ENCODE measurements at regions not wholly inside any gene's neighbourhood (a gene's known extent, or its start where the extent isn't known, plus 50 kb on each side); places are given as distances from the start of the nearest gene placed in this dataset.
A peak's percentile ranks its signal among the peaks of the same experiment; 100 is the strongest.

DNA sequence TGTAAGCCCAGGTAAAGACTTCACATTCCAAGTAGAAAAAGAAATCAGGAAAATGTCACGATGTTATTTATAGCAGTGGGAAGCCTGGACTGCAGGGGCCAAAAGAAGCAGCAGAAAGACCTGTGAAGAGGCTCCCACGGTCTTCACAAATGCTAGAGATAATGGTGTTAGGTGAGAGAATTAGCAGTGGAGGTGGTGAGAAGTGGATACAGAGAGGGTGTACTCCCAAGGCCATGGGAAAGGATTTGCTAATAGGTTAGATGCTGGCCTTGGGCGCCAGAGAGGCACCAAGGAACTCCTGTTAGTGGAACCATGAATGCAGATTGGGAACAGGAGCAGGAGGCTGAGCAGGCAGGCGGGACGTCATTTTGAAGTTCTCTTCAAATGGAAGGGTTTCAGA, 386.1 kb downstream of the C12orf75 start:
- no peak for ATAC-seq (ENCODE audit: low FRiP score)
- TF ChIP-seq, protein P1, sequence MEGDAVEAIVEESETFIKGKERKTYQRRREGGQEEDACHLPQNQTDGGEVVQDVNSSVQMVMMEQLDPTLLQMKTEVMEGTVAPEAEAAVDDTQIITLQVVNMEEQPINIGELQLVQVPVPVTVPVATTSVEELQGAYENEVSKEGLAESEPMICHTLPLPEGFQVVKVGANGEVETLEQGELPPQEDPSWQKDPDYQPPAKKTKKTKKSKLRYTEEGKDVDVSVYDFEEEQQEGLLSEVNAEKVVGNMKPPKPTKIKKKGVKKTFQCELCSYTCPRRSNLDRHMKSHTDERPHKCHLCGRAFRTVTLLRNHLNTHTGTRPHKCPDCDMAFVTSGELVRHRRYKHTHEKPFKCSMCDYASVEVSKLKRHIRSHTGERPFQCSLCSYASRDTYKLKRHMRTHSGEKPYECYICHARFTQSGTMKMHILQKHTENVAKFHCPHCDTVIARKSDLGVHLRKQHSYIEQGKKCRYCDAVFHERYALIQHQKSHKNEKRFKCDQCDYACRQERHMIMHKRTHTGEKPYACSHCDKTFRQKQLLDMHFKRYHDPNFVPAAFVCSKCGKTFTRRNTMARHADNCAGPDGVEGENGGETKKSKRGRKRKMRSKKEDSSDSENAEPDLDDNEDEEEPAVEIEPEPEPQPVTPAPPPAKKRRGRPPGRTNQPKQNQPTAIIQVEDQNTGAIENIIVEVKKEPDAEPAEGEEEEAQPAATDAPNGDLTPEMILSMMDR (IDR thresholded peaks at IDR 0.05) = no peak

GRCh38 chr12:105721051-105721825, 390.7 kb downstream of the C12orf75 start:
- no peak for DNase-seq (ENCODE audit: low spot score)
- TF ChIP-seq, protein P1 (IDR thresholded peaks at IDR 0.05) = no peak
- ATAC-seq (ENCODE audit: low FRiP score) = no peak

More for the DNA sequence above, 386.1 kb downstream of the C12orf75 start:
- no peak for DNase-seq (ENCODE audit: low spot score)

GRCh38 chr12:105721891-105722290, 391.4 kb downstream of the C12orf75 start:
- ATAC-seq (ENCODE audit: low FRiP score) = no peak
- TF ChIP-seq, protein P1 (IDR thresholded peaks at IDR 0.05) = no peak
- DNase-seq (ENCODE audit: low spot score) = no peak

DNA sequence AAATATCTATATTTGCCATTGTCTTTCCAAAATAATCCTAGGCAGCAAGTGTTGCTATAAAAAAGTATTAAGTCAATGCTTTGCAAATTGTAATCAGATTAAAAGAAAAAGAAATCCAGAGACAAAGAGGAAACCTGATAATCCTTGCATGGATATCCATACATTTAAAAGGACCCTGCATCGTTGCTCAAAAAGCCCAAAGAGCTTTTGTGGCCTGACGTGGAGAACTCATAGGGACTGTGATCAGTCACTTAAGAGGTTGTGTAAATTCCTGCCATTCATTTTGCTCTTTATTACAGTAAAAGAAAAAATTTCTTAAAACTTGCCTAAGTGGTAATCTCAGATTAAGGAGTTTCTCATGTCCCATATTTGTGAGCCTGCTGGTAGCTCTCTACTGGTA, 392.6 kb downstream of the C12orf75 start:
- ATAC-seq (ENCODE audit: low FRiP score) = no peak
- TF ChIP-seq, protein P1 (IDR thresholded peaks at IDR 0.05) = no peak
- no peak for DNase-seq (ENCODE audit: low spot score)

DNA sequence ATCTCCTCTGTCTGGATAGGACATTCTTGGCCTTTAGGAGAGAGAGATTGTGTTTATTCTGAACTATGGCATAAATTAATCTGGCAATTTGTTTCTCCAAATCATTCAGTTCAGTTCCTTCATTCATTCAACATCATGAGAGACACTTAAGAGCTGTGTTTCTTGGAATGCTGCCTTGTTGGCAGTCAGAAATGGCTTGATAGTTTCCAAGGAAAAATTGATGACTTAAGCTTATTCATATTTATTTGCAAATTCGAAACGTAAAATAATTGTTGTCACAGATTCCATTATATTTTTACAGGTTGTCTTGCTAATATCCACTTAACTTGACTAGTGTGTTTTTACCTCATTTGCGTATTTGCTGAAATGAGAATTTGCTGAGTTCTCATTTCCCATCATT, 393.0 kb downstream of the C12orf75 start:
- TF ChIP-seq, protein P1 (IDR thresholded peaks at IDR 0.05) = no peak

GRCh38 chr12:105724641-105725040, 394.1 kb downstream of the C12orf75 start:
- ATAC-seq (ENCODE audit: low FRiP score) (peak; percentile 41), DNase-seq (ENCODE audit: low spot score) (no peak)
- TF ChIP-seq, protein P1 (IDR thresholded peaks at IDR 0.05) = no peak

More for the DNA sequence above, 393.0 kb downstream of the C12orf75 start:
- ATAC-seq (ENCODE audit: low FRiP score) (no peak), DNase-seq (ENCODE audit: low spot score) (no peak)

- TF ChIP-seq, protein P1 (IDR thresholded peaks at IDR 0.05) = no peak
- DNase-seq (ENCODE audit: low spot score) = no peak
- ATAC-seq (ENCODE audit: low FRiP score) = peak; percentile 67
Measured at GRCh38 chr12:105725054-105725453, 394.6 kb downstream of the C12orf75 start.

All from omental fat pad (tissue), 3 donors.